IMR-90 (cell line): ENCODE measurements at regions not wholly inside any gene's neighbourhood (a gene's known extent, or its start where the extent isn't known, plus 50 kb on each side); places are given as distances from the start of the nearest gene placed in this dataset.

Source experiments
- ATAC-seq: fragments of 200-7000 bp; cut with Tn5 transposase; 2 replicates; pipeline ENCODE4 v1.9.1; 2020; ENCODE audit warnings: low read depth, mild to moderate bottlenecking, moderate library complexity
- BruUV-seq: library from RNA; stranded (reverse); fragments of 400-500 nt; replicated peaks from 2 replicates; lab custom pipeline; 2021; lab: Mats Ljungman, UMichigan
- CTCF ChIA-PET: fragments of 300-600 bp; formaldehyde crosslinking; extraction: SDS; loops from one replicate; lab custom pipeline; 2021; ENCODE audit warnings: antibody characterized with exemption; lab: Yijun Ruan, JAX
- POLR2A ChIA-PET: fragments of 300-600 bp; sonication (Branson Sonifier 250); formaldehyde crosslinking; loops from one replicate; lab custom pipeline; 2022; ENCODE audit warnings: antibody characterized with exemption; ENCODE audit not compliant: unreplicated experiment; lab: Charles Lee
- DNase-seq: peaks from one replicate; pipeline ENCODE4 v3.0.0; 2013
- H2AFZ ChIP-seq: replicated peaks from 2 replicates; pipeline ENCODE3; 2013; ENCODE audit warnings: low read length, mild to moderate bottlenecking; ENCODE audit not compliant: poor library complexity
- H2AK5ac ChIP-seq: 2 replicates; pipeline ENCODE4 v1.6.1; 2013; ENCODE audit warnings: low read depth, low read length, inconsistent platforms
- H2AK9ac ChIP-seq: replicated peaks from 2 replicates; pipeline ENCODE3; 2013; ENCODE audit warnings: mild to moderate bottlenecking, low read depth, low read length, moderate library complexity; ENCODE audit not compliant: poor library complexity
- H2BK120ac ChIP-seq: 2 replicates; pipeline ENCODE4 v1.6.1; 2013; ENCODE audit warnings: low read depth, low read length, inconsistent platforms
- H2BK15ac ChIP-seq: 3 replicates; pipeline ENCODE4 v1.6.1; 2013; ENCODE audit warnings: low read depth, low read length, inconsistent platforms
- H2BK20ac ChIP-seq: 2 replicates; pipeline ENCODE4 v1.6.1; 2013; ENCODE audit warnings: low read depth, mild to moderate bottlenecking, inconsistent platforms, low read length, moderate library complexity
- H2BK5ac ChIP-seq: 2 replicates; pipeline ENCODE4 v1.6.1; 2013; ENCODE audit warnings: mild to moderate bottlenecking, low read depth, low read length, inconsistent platforms; ENCODE audit not compliant: poor library complexity, severe bottlenecking
- H3K14ac ChIP-seq: replicated peaks from 2 replicates; pipeline ENCODE4 v1.6.1; 2013; ENCODE audit warnings: low read depth, low read length, inconsistent platforms
- H3K18ac ChIP-seq: 2 replicates; pipeline ENCODE4 v1.6.1; 2013; ENCODE audit warnings: low read depth, low read length, control low read depth
- H3K23ac ChIP-seq: 2 replicates; pipeline ENCODE4 v1.6.1; 2013; ENCODE audit warnings: low read depth, low read length, inconsistent platforms
- H3K27ac ChIP-seq: 2 replicates; pipeline ENCODE4 v1.5.1; 2013; ENCODE audit warnings: mild to moderate bottlenecking, control low read depth, low read length; ENCODE audit not compliant: insufficient read depth
- H3K27me3 ChIP-seq: 2 replicates; pipeline ENCODE4 v1.6.1; 2013; ENCODE audit warnings: low read length; ENCODE audit not compliant: control insufficient read depth, insufficient read depth
- H3K36me3 ChIP-seq: 2 replicates; pipeline ENCODE4 v1.6.1; 2013; ENCODE audit warnings: low read length, mixed read lengths; ENCODE audit not compliant: control insufficient read depth, insufficient read depth
- H3K4ac ChIP-seq: 2 replicates; pipeline ENCODE4 v1.6.1; 2013; ENCODE audit warnings: low read depth, low read length, inconsistent platforms
- H3K4me1 ChIP-seq: 2 replicates; pipeline ENCODE4 v1.6.1; 2013; ENCODE audit warnings: low read length, mixed read lengths; ENCODE audit not compliant: control insufficient read depth, insufficient read depth
- H3K4me2 ChIP-seq: 2 replicates; pipeline ENCODE4 v1.6.1; 2013; ENCODE audit warnings: low read depth, mild to moderate bottlenecking, control low read depth, low read length, moderate library complexity
- H3K4me3 ChIP-seq: 2 replicates; pipeline ENCODE4 v1.5.1; 2013; ENCODE audit warnings: low read depth, mild to moderate bottlenecking, control low read depth, low read length, moderate library complexity; ENCODE audit not compliant: insufficient read depth
- H3K56ac ChIP-seq: 2 replicates; pipeline ENCODE4 v1.6.1; 2013; ENCODE audit warnings: low read length, inconsistent platforms; ENCODE audit not compliant: insufficient read depth; ENCODE audit errors: extremely low read depth
- H3K79me1 ChIP-seq, 2 experiments: 2 replicates each; pipeline ENCODE4 v1.6.1; 2013; ENCODE audit warnings: low read length in 2 of 2, inconsistent platforms in 1 of 2, low read depth in 1 of 2
- H3K9ac ChIP-seq: 2 replicates; pipeline ENCODE4 v1.6.1; 2013; ENCODE audit warnings: low read depth, low read length, control low read depth
- H3K9me1 ChIP-seq: 2 replicates; pipeline ENCODE4 v1.6.1; 2013; ENCODE audit warnings: low read length, inconsistent platforms; ENCODE audit not compliant: insufficient read depth
- H3K9me3 ChIP-seq: 2 replicates; pipeline ENCODE4 v1.6.1; 2013; ENCODE audit warnings: low read length; ENCODE audit not compliant: control insufficient read depth, insufficient read depth
- H4K20me1 ChIP-seq: 2 replicates; pipeline ENCODE4 v1.6.1; 2013; ENCODE audit warnings: low read length, inconsistent platforms; ENCODE audit not compliant: insufficient read depth
- H4K5ac ChIP-seq: 2 replicates; pipeline ENCODE4 v1.6.1; 2013; ENCODE audit warnings: mild to moderate bottlenecking, low read depth, low read length, control low read depth
- H4K8ac ChIP-seq, 2 experiments: 2 replicates each; pipeline ENCODE4 v1.6.1; 2013; ENCODE audit warnings: low read depth in 2 of 2, low read length in 2 of 2, control low read depth in 1 of 2, inconsistent platforms in 1 of 2
- H4K91ac ChIP-seq: 2 replicates; pipeline ENCODE4 v1.6.1; 2013; ENCODE audit warnings: low read depth, low read length, inconsistent platforms; ENCODE audit not compliant: insufficient read depth
- CHD1 ChIP-seq: IDR thresholded peaks from 2 replicates; pipeline ENCODE4 v1.6.1; 2012; ENCODE audit warnings: low read depth, low read length, improper control_type of control experiment
- ELK1 ChIP-seq: fragments of 150-350 bp; IDR thresholded peaks from 2 replicates; pipeline ENCODE4 v1.6.1; 2016; ENCODE audit warnings: low read depth, mild to moderate bottlenecking, low read length, moderate library complexity, borderline replicate concordance
- FOS ChIP-seq: fragments of 150-350 bp; IDR thresholded peaks from 2 replicates; pipeline ENCODE4 v1.6.1; 2016; ENCODE audit warnings: low read depth, low read length
- MAFK ChIP-seq: IDR thresholded peaks from 2 replicates; pipeline ENCODE4 v1.6.1; 2012; ENCODE audit warnings: low read depth, low read length, improper control_type of control experiment
- MXI1 ChIP-seq: IDR thresholded peaks from 2 replicates; pipeline ENCODE4 v1.6.1; 2012; ENCODE audit warnings: low read depth, mild to moderate bottlenecking, low read length, moderate library complexity, borderline replicate concordance
- POLR2A ChIP-seq: IDR thresholded peaks from 2 replicates; pipeline ENCODE4 v1.6.1; 2012; ENCODE audit warnings: mild to moderate bottlenecking, low read depth, low read length
- RAD21 ChIP-seq: IDR thresholded peaks from 2 replicates; pipeline ENCODE4 v1.6.1; 2012; ENCODE audit warnings: low read length, improper control_type of control experiment
- RCOR1 ChIP-seq: IDR thresholded peaks from 2 replicates; pipeline ENCODE4 v1.6.1; 2012; ENCODE audit warnings: mild to moderate bottlenecking, low read length, improper control_type of control experiment; ENCODE audit not compliant: insufficient replicate concordance
- USF2 ChIP-seq: fragments of 150-350 bp; IDR thresholded peaks from 2 replicates; pipeline ENCODE4 v1.6.1; 2017; ENCODE audit warnings: mild to moderate bottlenecking, antibody characterized with exemption, low read length, low read depth
- WGBS, 2 experiments: methylation state at CpG; one replicate each; pipeline versions ENCODE4 v1.1.5 to v1.1.7; 2013; ENCODE audit warnings: missing lambda C conversion rate in 2 of 2; ENCODE audit not compliant: insufficient read length in 1 of 2; ENCODE audit errors: extremely low coverage in 2 of 2; 5-methylcytosine and 5-hydroxymethylcytosine counted together
- dilution Hi-C: fragments of 300-500 bp; cut with HindIII; formaldehyde crosslinking; loops from one replicate; pipeline ENCODE4 v1.14.3; 2018; ENCODE audit warnings: low sequenced_read_pairs; ENCODE audit not compliant: unreplicated experiment
- in situ Hi-C: fragments of 300-500 bp; cut with MboI; formaldehyde crosslinking; loops from 3 replicates; pipeline ENCODE4 v1.14.3; 2019; ENCODE audit warnings: low sequenced_read_pairs, inconsistent platforms, mixed read lengths
- intact Hi-C: fragments of 100-400 bp; cut with micrococcal nuclease; formaldehyde crosslinking; loops from 2 replicates; pipeline ENCODE4 v1.10.0; 2022
- TF ChIP-seq, protein P1 (sequence below): conservative IDR thresholded peaks from 2 replicates; pipeline ENCODE4 v1.5.1; 2012; ENCODE audit warnings: mild to moderate bottlenecking, low read depth, low read length, improper control_type of control experiment

DNA sequence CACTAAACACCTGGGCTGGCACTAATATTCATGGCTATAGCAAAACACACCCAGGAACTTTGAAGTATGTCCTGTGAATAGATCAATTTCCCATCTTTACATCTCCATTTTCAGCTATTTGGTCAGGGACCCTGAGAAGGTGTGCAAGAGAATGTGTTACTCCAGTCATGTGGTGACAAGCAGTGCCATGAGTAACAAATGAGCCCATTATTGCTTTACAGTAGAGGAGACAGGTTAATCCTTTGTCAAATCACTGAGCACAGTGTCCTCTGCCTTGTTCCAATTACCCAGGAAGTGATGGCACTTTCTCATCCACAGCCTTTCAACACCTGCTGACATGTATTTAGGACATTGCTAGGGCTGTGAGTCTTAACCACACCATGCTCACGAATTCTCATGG, 664.8 kb upstream of the API5 start:
- BruUV-seq: no TSS peak
- no peaks in the 10 kb centered on the region for H4K20me1 ChIP-seq
- no peak overlapping the region for H2AK9ac ChIP-seq
- H3K4ac ChIP-seq: no peak overlapping the region
- no peak overlapping the region for H4K5ac ChIP-seq
- no peaks in the 10 kb centered on the region for H3K4me1 ChIP-seq
- H4K91ac ChIP-seq: no peak overlapping the region
- DNase-seq (no peak), ATAC-seq (no peak)
- dilution Hi-C loops: no loop called here
- H3K18ac ChIP-seq: no peak overlapping the region
- TF ChIP-seq RAD21: no peak
- no peak for TF ChIP-seq MXI1
- no peak for TF ChIP-seq MAFK
- TF ChIP-seq USF2: no peak
- TF ChIP-seq FOS: no peak
- TF ChIP-seq RCOR1: no peak
- TF ChIP-seq, protein P1, sequence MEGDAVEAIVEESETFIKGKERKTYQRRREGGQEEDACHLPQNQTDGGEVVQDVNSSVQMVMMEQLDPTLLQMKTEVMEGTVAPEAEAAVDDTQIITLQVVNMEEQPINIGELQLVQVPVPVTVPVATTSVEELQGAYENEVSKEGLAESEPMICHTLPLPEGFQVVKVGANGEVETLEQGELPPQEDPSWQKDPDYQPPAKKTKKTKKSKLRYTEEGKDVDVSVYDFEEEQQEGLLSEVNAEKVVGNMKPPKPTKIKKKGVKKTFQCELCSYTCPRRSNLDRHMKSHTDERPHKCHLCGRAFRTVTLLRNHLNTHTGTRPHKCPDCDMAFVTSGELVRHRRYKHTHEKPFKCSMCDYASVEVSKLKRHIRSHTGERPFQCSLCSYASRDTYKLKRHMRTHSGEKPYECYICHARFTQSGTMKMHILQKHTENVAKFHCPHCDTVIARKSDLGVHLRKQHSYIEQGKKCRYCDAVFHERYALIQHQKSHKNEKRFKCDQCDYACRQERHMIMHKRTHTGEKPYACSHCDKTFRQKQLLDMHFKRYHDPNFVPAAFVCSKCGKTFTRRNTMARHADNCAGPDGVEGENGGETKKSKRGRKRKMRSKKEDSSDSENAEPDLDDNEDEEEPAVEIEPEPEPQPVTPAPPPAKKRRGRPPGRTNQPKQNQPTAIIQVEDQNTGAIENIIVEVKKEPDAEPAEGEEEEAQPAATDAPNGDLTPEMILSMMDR: no peak
- TF ChIP-seq ELK1: no peak
- no peak for TF ChIP-seq POLR2A
- no peak for TF ChIP-seq CHD1
- no peak overlapping the region for H2AFZ ChIP-seq
- no peak overlapping the region for H3K23ac ChIP-seq
- no peak overlapping the region for H3K56ac ChIP-seq
- no peaks in the 10 kb centered on the region for H3K9me1 ChIP-seq
- no peak overlapping the region for H2BK20ac ChIP-seq
- no peak overlapping the region for H2AK5ac ChIP-seq
- no peaks in the 10 kb centered on the region for H3K79me1 ChIP-seq
- in situ Hi-C loops: no loop called here
- intact Hi-C loops: no loop called here
- WGBS, 2 experiments: no CpG with 5 or more reads among the region's 1 CpG
- CTCF ChIA-PET: no interaction called here
- H2BK15ac ChIP-seq: no peak overlapping the region
- peaks cover 4% of the 10 kb centered on the region; the same call in 1 of the 2 replicates for H3K9me3 ChIP-seq
- H4K8ac ChIP-seq: no peak overlapping the region
- no peak overlapping the region for H3K9ac ChIP-seq
- H2BK120ac ChIP-seq: no peak overlapping the region
- no peak overlapping the region for H3K4me3 ChIP-seq
- no peaks in the 10 kb centered on the region for H3K27me3 ChIP-seq
- no peak overlapping the region for H3K27ac ChIP-seq
- H3K4me2 ChIP-seq: no peak overlapping the region
- no peak overlapping the region for H3K14ac ChIP-seq
- H3K36me3 ChIP-seq: no peaks in the 10 kb centered on the region
- no peak overlapping the region for H2BK5ac ChIP-seq
- POLR2A ChIA-PET: no interaction called here
